ENCODE measurements at regions not wholly inside any gene's neighbourhood (a gene's known extent, or its start where the extent isn't known, plus 50 kb on each side); places are given as distances from the start of the nearest gene placed in this dataset.

GRCh38 chr9:33676746-33677505, 118.4 kb upstream of the PRSS3 start:
- DNase-seq (ENCODE audit: low read depth) = no peak
- TF ChIP-seq, protein P1, sequence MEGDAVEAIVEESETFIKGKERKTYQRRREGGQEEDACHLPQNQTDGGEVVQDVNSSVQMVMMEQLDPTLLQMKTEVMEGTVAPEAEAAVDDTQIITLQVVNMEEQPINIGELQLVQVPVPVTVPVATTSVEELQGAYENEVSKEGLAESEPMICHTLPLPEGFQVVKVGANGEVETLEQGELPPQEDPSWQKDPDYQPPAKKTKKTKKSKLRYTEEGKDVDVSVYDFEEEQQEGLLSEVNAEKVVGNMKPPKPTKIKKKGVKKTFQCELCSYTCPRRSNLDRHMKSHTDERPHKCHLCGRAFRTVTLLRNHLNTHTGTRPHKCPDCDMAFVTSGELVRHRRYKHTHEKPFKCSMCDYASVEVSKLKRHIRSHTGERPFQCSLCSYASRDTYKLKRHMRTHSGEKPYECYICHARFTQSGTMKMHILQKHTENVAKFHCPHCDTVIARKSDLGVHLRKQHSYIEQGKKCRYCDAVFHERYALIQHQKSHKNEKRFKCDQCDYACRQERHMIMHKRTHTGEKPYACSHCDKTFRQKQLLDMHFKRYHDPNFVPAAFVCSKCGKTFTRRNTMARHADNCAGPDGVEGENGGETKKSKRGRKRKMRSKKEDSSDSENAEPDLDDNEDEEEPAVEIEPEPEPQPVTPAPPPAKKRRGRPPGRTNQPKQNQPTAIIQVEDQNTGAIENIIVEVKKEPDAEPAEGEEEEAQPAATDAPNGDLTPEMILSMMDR (conservative IDR thresholded peaks at IDR 0.05; ENCODE audit: control insufficient read depth, insufficient read depth, low read depth, low read length) = no peak
- H3K4me3 ChIP-seq (ENCODE audit: control insufficient read depth, low read depth, low read length) = peak overlapping the region; percentile 26

DNA sequence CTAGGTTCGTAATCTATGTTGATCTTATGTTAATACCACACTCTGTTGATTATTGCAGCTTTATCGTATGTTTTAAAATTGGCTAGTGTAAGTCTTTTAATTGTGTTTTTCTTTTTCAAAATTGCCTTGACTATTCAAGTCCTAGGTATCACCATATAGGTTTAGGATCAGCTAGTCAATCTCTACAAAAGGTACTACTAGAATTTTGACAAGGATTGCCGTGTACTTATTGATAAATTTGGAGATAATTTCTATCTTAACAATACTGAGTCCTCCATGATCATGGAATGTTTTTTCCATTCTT, 117.9 kb upstream of the PRSS3 start:
- no peak overlapping the region for H3K4me3 ChIP-seq (ENCODE audit: control insufficient read depth, low read depth, low read length)

DNA sequence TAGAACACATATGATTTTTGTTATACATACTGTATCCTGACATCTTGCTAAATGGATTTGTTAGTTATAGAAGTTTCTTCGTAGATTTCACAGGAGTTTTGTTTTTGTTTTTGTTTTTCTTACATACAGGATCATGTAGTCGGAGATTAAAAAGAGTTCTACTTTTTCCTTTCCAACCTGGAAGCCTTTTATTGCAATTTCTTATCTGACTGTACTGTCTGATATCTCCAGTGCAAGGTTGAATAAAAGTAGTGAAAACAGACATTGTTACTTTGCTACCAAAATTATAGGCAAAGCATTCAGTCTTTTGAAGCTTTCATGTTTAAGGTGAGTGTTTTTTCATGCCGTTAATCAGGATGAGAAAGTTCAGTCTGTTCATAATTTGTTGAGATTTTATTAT, 117.4 kb upstream of the PRSS3 start:
- TF ChIP-seq, protein P1 (conservative IDR thresholded peaks at IDR 0.05; ENCODE audit: control insufficient read depth, insufficient read depth, low read depth, low read length) = no peak
- H3K4me3 ChIP-seq (ENCODE audit: control insufficient read depth, low read depth, low read length) = no peak overlapping the region
- DNase-seq (ENCODE audit: low read depth) = no peak

More for the DNA sequence above, 117.9 kb upstream of the PRSS3 start:
- TF ChIP-seq, protein P1 (conservative IDR thresholded peaks at IDR 0.05; ENCODE audit: control insufficient read depth, insufficient read depth, low read depth, low read length) = no peak
- DNase-seq (ENCODE audit: low read depth) = no peak

- no peak overlapping the region for H3K4me3 ChIP-seq (ENCODE audit: control insufficient read depth, low read depth, low read length)
- no peak for DNase-seq (ENCODE audit: low read depth)
- TF ChIP-seq, protein P1 (conservative IDR thresholded peaks at IDR 0.05; ENCODE audit: control insufficient read depth, insufficient read depth, low read depth, low read length) = no peak
Measured at GRCh38 chr9:33682551-33682950, 112.8 kb upstream of the PRSS3 start.

DNA sequence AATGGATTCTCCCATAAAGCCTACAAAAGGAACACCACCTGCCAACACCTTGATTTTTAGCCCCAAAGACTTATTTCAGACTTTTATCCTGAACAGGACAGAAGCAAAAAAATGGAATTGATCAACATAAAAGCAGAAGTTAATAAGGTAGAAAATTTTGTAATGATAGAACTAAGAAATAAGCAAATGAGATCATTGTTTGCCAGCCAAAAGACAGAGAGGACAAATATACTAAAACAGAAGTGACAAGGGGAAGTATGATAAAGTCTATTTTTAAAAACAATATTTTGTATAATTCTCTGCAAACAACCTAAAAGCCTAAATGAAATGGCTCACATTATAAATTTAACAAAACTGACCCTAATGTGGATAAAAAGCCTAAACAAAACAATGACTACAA, 110.5 kb upstream of the PRSS3 start:
- no peak for DNase-seq (ENCODE audit: low read depth)
- TF ChIP-seq, protein P1 (conservative IDR thresholded peaks at IDR 0.05; ENCODE audit: control insufficient read depth, insufficient read depth, low read depth, low read length) = no peak
- H3K4me3 ChIP-seq (ENCODE audit: control insufficient read depth, low read depth, low read length) = no peak overlapping the region

DNA sequence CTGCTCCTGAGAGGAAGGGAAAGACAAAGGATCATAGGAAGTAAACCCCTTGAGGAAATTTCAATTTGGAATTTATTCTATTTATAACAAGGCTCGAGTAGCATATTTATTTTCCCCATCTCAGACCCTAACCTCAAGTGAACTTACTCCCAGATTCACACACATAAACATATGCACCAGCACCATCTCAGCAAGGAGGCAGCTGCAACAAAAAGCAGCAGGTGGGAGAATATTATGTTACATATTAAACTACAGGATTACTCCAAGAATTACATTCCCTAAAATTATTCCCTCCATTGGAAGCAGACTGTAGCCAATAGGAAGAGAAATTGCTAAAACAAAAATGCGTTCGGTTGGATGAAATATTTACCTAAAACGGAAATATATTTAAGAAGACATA, 108.4 kb upstream of the PRSS3 start:
- DNase-seq (ENCODE audit: low read depth) = no peak
- TF ChIP-seq, protein P1 (conservative IDR thresholded peaks at IDR 0.05; ENCODE audit: control insufficient read depth, insufficient read depth, low read depth, low read length) = no peak
- no peak overlapping the region for H3K4me3 ChIP-seq (ENCODE audit: control insufficient read depth, low read depth, low read length)

GRCh38 chr9:33687779-33688178, 107.6 kb upstream of the PRSS3 start:
- no peak for DNase-seq (ENCODE audit: low read depth)
- TF ChIP-seq, protein P1 (conservative IDR thresholded peaks at IDR 0.05; ENCODE audit: control insufficient read depth, insufficient read depth, low read depth, low read length) = no peak
- H3K4me3 ChIP-seq (ENCODE audit: control insufficient read depth, low read depth, low read length) = no peak overlapping the region
